ENCODE measurements at regions not wholly inside any gene's neighbourhood (a gene's known extent, or its start where the extent isn't known, plus 50 kb on each side); places are given as distances from the start of the nearest gene placed in this dataset.
"Not testable (repeated sequence)": the region's sequence is repeated elsewhere in the genome, so short reads cannot be mapped to it uniquely, and the experiment has no call there.

GRCh38 chr10:25869067-25869591 is 64.9 kb upstream of the MYO3A start:
- no peak for TF ChIP-seq CTCF (IDR thresholded peaks at IDR 0.05 in 4 of 5, conservative IDR thresholded peaks at IDR 0.05 in 1 of 5)
- no peak for TF ChIP-seq POLR2A (IDR thresholded peaks at IDR 0.05)
- DNase-seq = no peak
- in situ Hi-C loops (cut with MboI; ENCODE audit: low sequenced_read_pairs in 4 of 4) = no loop called here
- intact Hi-C loops (cut with DNase I; ENCODE audit: low total_unique reads) = no loop called here
- no peak for ATAC-seq
- no peaks in the 10 kb centered on the region for H3K27me3 ChIP-seq
- no peaks in the 10 kb centered on the region for H3K36me3 ChIP-seq
- no peak overlapping the region for H3K27ac ChIP-seq
- H3K4me1 ChIP-seq = no peaks in the 10 kb centered on the region
- no peak overlapping the region for H3K4me3 ChIP-seq
- H3K9me3 ChIP-seq = peaks cover 0 to 3% (median 0%) of the 10 kb centered on the region in 3 donors

GRCh38 chr10:25869609-25870008 is 64.4 kb upstream of the MYO3A start:
- in situ Hi-C loops (cut with MboI; ENCODE audit: low sequenced_read_pairs in 4 of 4) (no loop called here), intact Hi-C loops (cut with DNase I; ENCODE audit: low total_unique reads) (no loop called here)
- Histone ChIP-seq H3K4me1 (no peaks in the 10 kb centered on the region), H3K27me3 (no peaks in the 10 kb centered on the region), H3K9me3 (peaks cover 0 to 3% (median 0%) of the 10 kb centered on the region in 3 donors), H3K36me3 (no peaks in the 10 kb centered on the region), H3K27ac (no peak overlapping the region), H3K4me3 (no peak overlapping the region)
- TF ChIP-seq POLR2A (IDR thresholded peaks at IDR 0.05) (no peak), CTCF (IDR thresholded peaks at IDR 0.05 in 4 of 5, conservative IDR thresholded peaks at IDR 0.05 in 1 of 5) (no peak)
- no peak for DNase-seq
- no peak for ATAC-seq

GRCh38 chr10:25874402-25874801 is 59.6 kb upstream of the MYO3A start:
- intact Hi-C loops (cut with DNase I; ENCODE audit: low total_unique reads); in situ Hi-C loops (cut with MboI; ENCODE audit: low sequenced_read_pairs in 4 of 4); ATAC-seq: not testable (repeated sequence)

GRCh38 chr10:25875556-25876165 is 58.4 kb upstream of the MYO3A start:
- intact Hi-C loops (cut with DNase I; ENCODE audit: low total_unique reads) = no loop called here
- ATAC-seq = no peak

More at GRCh38 chr10:25874402-25874801, 59.6 kb upstream of the MYO3A start:
- not testable (repeated sequence) for H3K4me1 ChIP-seq, H3K36me3 ChIP-seq, H3K4me3 ChIP-seq, H3K27me3 ChIP-seq, H3K9me3 ChIP-seq, H3K27ac ChIP-seq, DNase-seq

GRCh38 chr10:25877296-25877695 is 56.7 kb upstream of the MYO3A start:
- Histone ChIP-seq H3K4me3 (no peak overlapping the region), H3K9me3 (peaks cover 0 to 3% (median 0%) of the 10 kb centered on the region in 3 donors), H3K36me3 (no peaks in the 10 kb centered on the region), H3K27ac (no peak overlapping the region), H3K27me3 (no peaks in the 10 kb centered on the region), H3K4me1 (no peaks in the 10 kb centered on the region)
- TF ChIP-seq POLR2A (IDR thresholded peaks at IDR 0.05) = no peak
- in situ Hi-C loops (cut with MboI; ENCODE audit: low sequenced_read_pairs in 4 of 4) = no loop called here
- no peak for ATAC-seq
- DNase-seq = no peak
- intact Hi-C loops (cut with DNase I; ENCODE audit: low total_unique reads) = no loop called here

More at GRCh38 chr10:25875556-25876165, 58.4 kb upstream of the MYO3A start:
- Histone ChIP-seq H3K27ac (no peak overlapping the region), H3K4me3 (no peak overlapping the region), H3K36me3 (no peaks in the 10 kb centered on the region), H3K27me3 (no peaks in the 10 kb centered on the region), H3K4me1 (no peaks in the 10 kb centered on the region), H3K9me3 (peaks cover 0 to 3% (median 0%) of the 10 kb centered on the region in 3 donors)
- TF ChIP-seq CTCF (IDR thresholded peaks at IDR 0.05 in 4 of 5, conservative IDR thresholded peaks at IDR 0.05 in 1 of 5) (peak in 3 of 5 experiments; percentile 24 to 56 (median 49)), POLR2A (IDR thresholded peaks at IDR 0.05) (no peak)
- DNase-seq = no peak
- in situ Hi-C loops (cut with MboI; ENCODE audit: low sequenced_read_pairs in 4 of 4) = no loop called here
